Neural cell (in vitro differentiated cells): ENCODE measurements at regions not wholly inside any gene's neighbourhood (a gene's known extent, or its start where the extent isn't known, plus 50 kb on each side); places are given as distances from the start of the nearest gene placed in this dataset.

Source experiments
- H2AFZ ChIP-seq: fragments of 200-600, 300-800 bp; sonication (generic), shearing (Covaris generic); 2 replicates; pipeline ENCODE4 v1.6.0; 2014; ENCODE audit warnings: low read depth, mild to moderate bottlenecking, antibody characterized with exemption, low read length, moderate library complexity
- H3F3A ChIP-seq: fragments of 200-600 bp; shearing (Covaris generic); 2 replicates; pipeline ENCODE4 v1.6.1; 2016; ENCODE audit warnings: mild to moderate bottlenecking, moderate library complexity, mixed read lengths, antibody characterized with exemption, low read length; ENCODE audit not compliant: insufficient read depth, poor library complexity, severe bottlenecking
- H3K27ac ChIP-seq: fragments of 200-600, 300-800 bp; sonication (generic), shearing (Covaris generic); 2 replicates; pipeline ENCODE4 v1.5.1; 2014; ENCODE audit warnings: mild to moderate bottlenecking, low read length, moderate library complexity
- H3K27me3 ChIP-seq: fragments of 300-800, 200-600 bp; sonication (generic), shearing (Covaris generic); 2 replicates; pipeline ENCODE4 v1.6.0; 2014; ENCODE audit warnings: mild to moderate bottlenecking, low read depth, low read length, moderate library complexity; ENCODE audit not compliant: insufficient read depth
- H3K36me3 ChIP-seq: fragments of 300-800, 200-600 bp; sonication (generic), shearing (Covaris generic); 2 replicates; pipeline ENCODE4 v1.5.1; 2014; ENCODE audit warnings: mild to moderate bottlenecking, antibody characterized with exemption, low read length, moderate library complexity; ENCODE audit not compliant: insufficient read depth
- H3K4me2 ChIP-seq: fragments of 300-800, 200-600 bp; sonication (generic), shearing (Covaris generic); 2 replicates; pipeline ENCODE4 v1.6.0; 2014; ENCODE audit warnings: mild to moderate bottlenecking, low read length
- H3K4me3 ChIP-seq: fragments of 300-800, 200-600 bp; sonication (generic), shearing (Covaris generic); 2 replicates; pipeline ENCODE4 v1.5.1; 2014; ENCODE audit warnings: mild to moderate bottlenecking, low read length, moderate library complexity
- H3K79me2 ChIP-seq: fragments of 200-600 bp; shearing (Covaris generic); replicated peaks from 2 replicates; pipeline ENCODE4 v1.6.0; 2014; ENCODE audit warnings: mild to moderate bottlenecking, low read length, moderate library complexity; ENCODE audit not compliant: insufficient read depth
- H3K9ac ChIP-seq: fragments of 300-800, 200-600 bp; sonication (generic), shearing (Covaris generic); 2 replicates; pipeline ENCODE4 v1.6.1; 2016; ENCODE audit warnings: mild to moderate bottlenecking, low read length, mixed read lengths
- H3K9me2 ChIP-seq: fragments of 200-600 bp; shearing (Covaris generic); 2 replicates; pipeline ENCODE4 v1.6.1; 2016; ENCODE audit warnings: mild to moderate bottlenecking, low read length, mixed read lengths; ENCODE audit not compliant: insufficient read depth
- H3K9me3 ChIP-seq: fragments of 200-600, 300-800 bp; sonication (generic), shearing (Covaris generic); 2 replicates; pipeline ENCODE4 v1.6.1; 2016; ENCODE audit warnings: mild to moderate bottlenecking, mixed run types, low read length, moderate library complexity, mixed read lengths
- H4K20me1 ChIP-seq: fragments of 200-600 bp; shearing (Covaris generic); 2 replicates; pipeline ENCODE4 v1.6.1; 2016; ENCODE audit warnings: mild to moderate bottlenecking, mixed run types; ENCODE audit not compliant: insufficient read depth
- EP300 ChIP-seq: fragments of 450-650 bp; conservative IDR thresholded peaks from 2 replicates; pipeline ENCODE4 v1.6.1; 2014; ENCODE audit warnings: antibody characterized with exemption, mild to moderate bottlenecking, moderate library complexity; ENCODE audit not compliant: poor library complexity, severe bottlenecking
- EZH2 ChIP-seq: fragments of 200-600, 300-800 bp; shearing (Covaris generic), sonication (generic); IDR thresholded peaks from 2 replicates; pipeline ENCODE4 v1.6.1; 2014; ENCODE audit warnings: antibody characterized with exemption, low read length, borderline replicate concordance, mild to moderate bottlenecking; ENCODE audit not compliant: insufficient read depth, poor library complexity, severe bottlenecking
- MXI1 ChIP-seq: fragments of 450-650 bp; conservative IDR thresholded peaks from 2 replicates; pipeline ENCODE4 v1.6.1; 2014; ENCODE audit warnings: antibody characterized with exemption, mild to moderate bottlenecking; ENCODE audit not compliant: poor library complexity, severe bottlenecking
- POLR2AphosphoS5 ChIP-seq: IDR thresholded peaks from 2 replicates; pipeline ENCODE4 v1.6.1; 2012
- RAD21 ChIP-seq: fragments of 450-650 bp; conservative IDR thresholded peaks from 2 replicates; pipeline ENCODE4 v1.6.1; 2014; ENCODE audit warnings: antibody characterized with exemption, mild to moderate bottlenecking, moderate library complexity
- SMC3 ChIP-seq: fragments of 450-650 bp; conservative IDR thresholded peaks from 2 replicates; pipeline ENCODE4 v1.6.1; 2014; ENCODE audit warnings: antibody characterized with exemption, mild to moderate bottlenecking, moderate library complexity; ENCODE audit not compliant: poor library complexity
- TAF1 ChIP-seq: IDR thresholded peaks from 2 replicates; pipeline ENCODE4 v1.6.1; 2012; ENCODE audit warnings: low read depth
- TF ChIP-seq, protein P1 (sequence below): fragments of 450-650 bp; IDR thresholded peaks from 2 replicates; pipeline ENCODE4 v1.5.1; 2014; ENCODE audit warnings: antibody characterized with exemption, mild to moderate bottlenecking, moderate library complexity; ENCODE audit not compliant: poor library complexity, severe bottlenecking
- TF ChIP-seq, protein P2 (sequence below): IDR thresholded peaks from 2 replicates; pipeline ENCODE4 v1.6.1; 2012; ENCODE audit warnings: borderline replicate concordance

DNA sequence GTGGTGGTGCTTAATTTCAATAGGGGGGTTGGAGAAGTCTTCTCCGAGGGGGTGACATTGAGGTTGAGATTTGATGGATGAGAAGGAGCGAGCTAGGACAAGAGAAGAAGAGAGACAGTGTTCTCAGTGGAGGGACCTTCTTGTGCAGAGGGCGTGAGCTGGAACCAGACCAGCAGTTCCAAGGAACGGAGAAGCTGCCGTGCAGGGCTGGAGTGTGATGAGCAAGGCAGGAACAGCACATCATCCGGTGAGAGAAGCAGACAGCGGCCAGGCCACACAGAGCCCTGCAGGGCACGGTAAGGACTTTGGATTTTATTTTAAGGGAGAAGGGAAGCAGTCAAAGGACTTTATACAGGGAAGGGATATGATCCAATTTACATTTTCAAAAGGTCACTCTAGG is 206.9 kb downstream of the MELK start:
- no peak for TF ChIP-seq TAF1
- Histone ChIP-seq H3K36me3 (no peaks in the 10 kb centered on the region), H4K20me1 (no peaks in the 10 kb centered on the region), H2AFZ (no peak overlapping the region), H3F3A (no peaks in the 10 kb centered on the region), H3K9me2 (no peaks in the 10 kb centered on the region), H3K27me3 (no peaks in the 10 kb centered on the region), H3K9ac (no peak overlapping the region), H3K79me2 (no peaks in the 10 kb centered on the region), H3K4me2 (no peak overlapping the region), H3K9me3 (no peaks in the 10 kb centered on the region), H3K4me3 (no peak overlapping the region), H3K27ac (no peak overlapping the region)

DNA sequence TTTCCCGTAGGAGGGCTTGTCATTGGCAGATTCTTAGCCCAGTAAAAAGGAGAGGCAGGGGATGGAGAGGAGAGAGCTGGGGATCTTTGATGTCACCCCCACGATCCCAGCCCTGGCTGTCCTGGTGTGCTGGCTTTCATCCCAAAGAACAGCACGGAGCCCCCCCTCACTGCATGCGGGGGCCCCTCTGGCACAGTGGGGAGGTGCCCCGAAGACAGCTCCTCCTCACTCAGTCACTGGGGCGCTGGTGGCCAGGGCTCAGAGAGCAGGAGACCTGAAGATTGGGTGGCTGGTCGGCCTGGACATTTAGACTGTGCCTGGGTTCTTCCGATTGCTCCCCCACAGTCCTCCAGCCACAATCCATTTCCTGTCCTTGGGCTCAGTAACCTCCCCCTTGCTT is 207.5 kb downstream of the MELK start:
- no peaks in the 10 kb centered on the region for H3K36me3 ChIP-seq
- H3K9ac ChIP-seq = no peak overlapping the region
- H3K4me3 ChIP-seq = no peak overlapping the region
- H2AFZ ChIP-seq = no peak overlapping the region
- no peak overlapping the region for H3K27ac ChIP-seq
- H3K9me2 ChIP-seq = no peaks in the 10 kb centered on the region
- no peaks in the 10 kb centered on the region for H3K27me3 ChIP-seq
- H3F3A ChIP-seq = no peaks in the 10 kb centered on the region
- TF ChIP-seq TAF1 = no peak
- TF ChIP-seq POLR2AphosphoS5 = no peak
- no peak for TF ChIP-seq EP300
- TF ChIP-seq, protein P1, sequence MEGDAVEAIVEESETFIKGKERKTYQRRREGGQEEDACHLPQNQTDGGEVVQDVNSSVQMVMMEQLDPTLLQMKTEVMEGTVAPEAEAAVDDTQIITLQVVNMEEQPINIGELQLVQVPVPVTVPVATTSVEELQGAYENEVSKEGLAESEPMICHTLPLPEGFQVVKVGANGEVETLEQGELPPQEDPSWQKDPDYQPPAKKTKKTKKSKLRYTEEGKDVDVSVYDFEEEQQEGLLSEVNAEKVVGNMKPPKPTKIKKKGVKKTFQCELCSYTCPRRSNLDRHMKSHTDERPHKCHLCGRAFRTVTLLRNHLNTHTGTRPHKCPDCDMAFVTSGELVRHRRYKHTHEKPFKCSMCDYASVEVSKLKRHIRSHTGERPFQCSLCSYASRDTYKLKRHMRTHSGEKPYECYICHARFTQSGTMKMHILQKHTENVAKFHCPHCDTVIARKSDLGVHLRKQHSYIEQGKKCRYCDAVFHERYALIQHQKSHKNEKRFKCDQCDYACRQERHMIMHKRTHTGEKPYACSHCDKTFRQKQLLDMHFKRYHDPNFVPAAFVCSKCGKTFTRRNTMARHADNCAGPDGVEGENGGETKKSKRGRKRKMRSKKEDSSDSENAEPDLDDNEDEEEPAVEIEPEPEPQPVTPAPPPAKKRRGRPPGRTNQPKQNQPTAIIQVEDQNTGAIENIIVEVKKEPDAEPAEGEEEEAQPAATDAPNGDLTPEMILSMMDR = no peak
- no peak for TF ChIP-seq SMC3
- no peak for TF ChIP-seq RAD21
- TF ChIP-seq EZH2 = no peak
- TF ChIP-seq, protein P2, sequence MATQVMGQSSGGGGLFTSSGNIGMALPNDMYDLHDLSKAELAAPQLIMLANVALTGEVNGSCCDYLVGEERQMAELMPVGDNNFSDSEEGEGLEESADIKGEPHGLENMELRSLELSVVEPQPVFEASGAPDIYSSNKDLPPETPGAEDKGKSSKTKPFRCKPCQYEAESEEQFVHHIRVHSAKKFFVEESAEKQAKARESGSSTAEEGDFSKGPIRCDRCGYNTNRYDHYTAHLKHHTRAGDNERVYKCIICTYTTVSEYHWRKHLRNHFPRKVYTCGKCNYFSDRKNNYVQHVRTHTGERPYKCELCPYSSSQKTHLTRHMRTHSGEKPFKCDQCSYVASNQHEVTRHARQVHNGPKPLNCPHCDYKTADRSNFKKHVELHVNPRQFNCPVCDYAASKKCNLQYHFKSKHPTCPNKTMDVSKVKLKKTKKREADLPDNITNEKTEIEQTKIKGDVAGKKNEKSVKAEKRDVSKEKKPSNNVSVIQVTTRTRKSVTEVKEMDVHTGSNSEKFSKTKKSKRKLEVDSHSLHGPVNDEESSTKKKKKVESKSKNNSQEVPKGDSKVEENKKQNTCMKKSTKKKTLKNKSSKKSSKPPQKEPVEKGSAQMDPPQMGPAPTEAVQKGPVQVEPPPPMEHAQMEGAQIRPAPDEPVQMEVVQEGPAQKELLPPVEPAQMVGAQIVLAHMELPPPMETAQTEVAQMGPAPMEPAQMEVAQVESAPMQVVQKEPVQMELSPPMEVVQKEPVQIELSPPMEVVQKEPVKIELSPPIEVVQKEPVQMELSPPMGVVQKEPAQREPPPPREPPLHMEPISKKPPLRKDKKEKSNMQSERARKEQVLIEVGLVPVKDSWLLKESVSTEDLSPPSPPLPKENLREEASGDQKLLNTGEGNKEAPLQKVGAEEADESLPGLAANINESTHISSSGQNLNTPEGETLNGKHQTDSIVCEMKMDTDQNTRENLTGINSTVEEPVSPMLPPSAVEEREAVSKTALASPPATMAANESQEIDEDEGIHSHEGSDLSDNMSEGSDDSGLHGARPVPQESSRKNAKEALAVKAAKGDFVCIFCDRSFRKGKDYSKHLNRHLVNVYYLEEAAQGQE = no peak
- no peak for TF ChIP-seq MXI1
- no peaks in the 10 kb centered on the region for H4K20me1 ChIP-seq
- no peaks in the 10 kb centered on the region for H3K79me2 ChIP-seq
- no peaks in the 10 kb centered on the region for H3K9me3 ChIP-seq
- no peak overlapping the region for H3K4me2 ChIP-seq

DNA sequence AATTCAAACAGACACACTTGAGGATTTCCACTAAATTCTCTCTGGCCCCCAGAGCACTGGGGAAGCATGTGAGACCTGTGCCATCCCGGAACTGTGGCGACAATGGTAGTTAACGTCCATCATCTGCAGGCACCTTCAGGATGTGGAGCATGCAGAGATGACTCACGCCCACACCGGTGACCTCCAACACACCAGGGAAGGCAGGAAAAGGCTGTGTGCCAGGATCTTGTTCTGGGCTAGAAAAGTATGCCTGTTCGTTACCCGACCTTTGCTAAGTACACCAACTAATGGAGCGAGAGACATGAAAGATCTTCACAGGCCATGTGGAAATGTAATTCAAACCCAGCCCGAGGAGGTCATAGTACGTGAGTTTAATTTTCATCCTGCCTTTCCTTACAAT is 208.8 kb downstream of the MELK start:
- no peaks in the 10 kb centered on the region for H4K20me1 ChIP-seq
- no peaks in the 10 kb centered on the region for H3K9me2 ChIP-seq
- H2AFZ ChIP-seq = no peak overlapping the region
- H3K79me2 ChIP-seq = no peaks in the 10 kb centered on the region
- H3K4me2 ChIP-seq = no peak overlapping the region
- H3K9ac ChIP-seq = no peak overlapping the region
- no peak overlapping the region for H3K4me3 ChIP-seq
- H3K27me3 ChIP-seq = no peaks in the 10 kb centered on the region
- no peak overlapping the region for H3K27ac ChIP-seq
- no peaks in the 10 kb centered on the region for H3K9me3 ChIP-seq
- TF ChIP-seq MXI1 = no peak
- TF ChIP-seq RAD21 = no peak
- no peak for TF ChIP-seq EP300
- TF ChIP-seq EZH2 = no peak
- no peak for TF ChIP-seq POLR2AphosphoS5
- TF ChIP-seq, protein P1 = no peak
- TF ChIP-seq SMC3 = no peak
- TF ChIP-seq TAF1 = no peak
- TF ChIP-seq, protein P2 = no peak
- H3K36me3 ChIP-seq = no peaks in the 10 kb centered on the region
- no peaks in the 10 kb centered on the region for H3F3A ChIP-seq
